ENCODE measurements at regions not wholly inside any gene's neighbourhood (a gene's known extent, or its start where the extent isn't known, plus 50 kb on each side); places are given as distances from the start of the nearest gene placed in this dataset.

- TF ChIP-seq CTCF (IDR thresholded peaks at IDR 0.05) (no peak), SMC3 (IDR thresholded peaks at IDR 0.05; ENCODE audit: low read depth, low read length) (no peak), RAD21 (IDR thresholded peaks at IDR 0.05; ENCODE audit: low read length) (no peak), GATA2 (CRISPR knock-in tag; IDR thresholded peaks at IDR 0.05) (no peak), TCF12 (IDR thresholded peaks at IDR 0.05) (no peak)
These were observed 107.2 kb downstream of the DUSP6 start (continued) for GRCh38 chr12:89245090-89245489.

- no peaks in the 10 kb centered on the region for H4K20me1 ChIP-seq (ENCODE audit: insufficient read depth)
- no peak overlapping the region for H3K4me2 ChIP-seq
- no peak overlapping the region for H2AFZ ChIP-seq (ENCODE audit: low read depth)
- H3K4me3 ChIP-seq (ENCODE audit: low read depth in 2 of 2, low read length in 1 of 2), result no peak overlapping the region
- H3K36me3 ChIP-seq (replicated peaks in 1 of 2; ENCODE audit: control insufficient read depth in 1 of 2, insufficient read depth in 2 of 2, low read length in 1 of 2), result no peaks in the 10 kb centered on the region
- no peak for TF ChIP-seq TAF1 (IDR thresholded peaks at IDR 0.05; ENCODE audit: borderline replicate concordance, low read depth, low read length)
- no peak for TF ChIP-seq NRF1 (IDR thresholded peaks at IDR 0.05; ENCODE audit: low read depth, low read length)
- no peak for TF ChIP-seq REST (IDR thresholded peaks at IDR 0.05; ENCODE audit: low read depth, low read length)
- TF ChIP-seq FOSL2 (IDR thresholded peaks at IDR 0.05; ENCODE audit: borderline replicate concordance, low read depth), result no peak
- TF ChIP-seq EP300 (IDR thresholded peaks at IDR 0.05; ENCODE audit: borderline replicate concordance in 1 of 2, low read depth in 1 of 2, low read length in 1 of 2), result no peak
- no peak for TF ChIP-seq EZH2phosphoT487 (IDR thresholded peaks at IDR 0.05; ENCODE audit: borderline replicate concordance, low read depth)
- TF ChIP-seq TCF12 (IDR thresholded peaks at IDR 0.05), result no peak
- no peak for TF ChIP-seq TEAD4 (IDR thresholded peaks at IDR 0.05; ENCODE audit: borderline replicate concordance, insufficient read depth)
- TF ChIP-seq USF1 (IDR thresholded peaks at IDR 0.05; ENCODE audit: borderline replicate concordance, low read depth), result no peak
- no peak for TF ChIP-seq RXRA (IDR thresholded peaks at IDR 0.05; ENCODE audit: borderline replicate concordance, low read depth)
- no peak for TF ChIP-seq FOXM1 (IDR thresholded peaks at IDR 0.05; ENCODE audit: low read depth)
- no peak for TF ChIP-seq GABPA (IDR thresholded peaks at IDR 0.05; ENCODE audit: low read depth)
- no peak for TF ChIP-seq CHD2 (IDR thresholded peaks at IDR 0.05; ENCODE audit: low read length, partially characterized antibody)
- TF ChIP-seq RFX5 (IDR thresholded peaks at IDR 0.05; ENCODE audit: low read length), result no peak
- no peak for TF ChIP-seq MXI1 (IDR thresholded peaks at IDR 0.05; ENCODE audit: low read depth, low read length)
- no peaks in the 10 kb centered on the region for H3K27me3 ChIP-seq (ENCODE audit: insufficient read depth)
- H3K79me2 ChIP-seq (ENCODE audit: insufficient read depth), result no peaks in the 10 kb centered on the region
- H3F3A ChIP-seq (replicated peaks; ENCODE audit: insufficient read depth), result no peaks in the 10 kb centered on the region
- H3K27ac ChIP-seq (ENCODE audit: low read depth in 2 of 2, low read length in 1 of 2), result no peak overlapping the region
- no peak overlapping the region for H3K9ac ChIP-seq
- DNase-seq, result no peak
- H3K9me2 ChIP-seq, result no peaks in the 10 kb centered on the region
- 0 out of 2 replicates have a peak, but pooled peaks cover 4% of the 10 kb centered on the region for H3K9me3 ChIP-seq
- peaks cover 0 to 16% of the 10 kb centered on the region in 2 experiments; a peak in 3 of 4 replicates for H3K4me1 ChIP-seq (ENCODE audit: control insufficient read depth in 1 of 2, insufficient read depth in 2 of 2, low read depth in 1 of 2, low read length in 1 of 2)
- 74% methylated on average over 3 of the region's 3 CpGs for WGBS (ENCODE audit: low lambda C conversion rate)
- POLR2A ChIA-PET, result no interaction called here
- CTCF ChIA-PET, result interaction anchor here (1.1 kb wide), 1 partner anchor 139 kb away, joined by 3 read pairs; no protein-coding TSS in a partner anchor
These were observed 107.8 kb downstream of the DUSP6 start for GRCh38 chr12:89244536-89244935.
